A549 (cell line): ENCODE measurements at regions not wholly inside any gene's neighbourhood (a gene's known extent, or its start where the extent isn't known, plus 50 kb on each side); places are given as distances from the start of the nearest gene placed in this dataset.

ENCODE experiments used
- ATAC-seq, 2 experiments: fragments of 200-7000 bp in 1 of 2; fragments of >200 bp in 1 of 2; cut with Nextera tagmentation in 1 of 2; cut with Tn5 transposase in 1 of 2; 3 replicates each; pipeline versions ENCODE4 v1.8.0 to v1.9.1; 2018 to 2020; ENCODE audit warnings: mild to moderate bottlenecking in 1 of 2, moderate library complexity in 1 of 2
- CTCF ChIA-PET: fragments of 300-600 bp; sonication (Branson Sonifier 250); formaldehyde crosslinking; extraction: SDS; loops from one replicate; lab custom pipeline; 2021; ENCODE audit warnings: antibody characterized with exemption, inconsistent platforms; lab: Yijun Ruan, JAX
- POLR2A ChIA-PET: fragments of 350-600 bp; formaldehyde crosslinking; extraction: SDS; loops from one replicate; lab custom pipeline; 2021; ENCODE audit warnings: antibody characterized with exemption, inconsistent platforms; lab: Yijun Ruan, JAX
- DNase-seq, 2 experiments: peaks; one replicate each; pipeline versions ENCODE4 v3.0.0 to v3.0.0-alpha.2; 2011 to 2016; ENCODE audit warnings: low read depth in 1 of 2, low spot score in 1 of 2
- FAIRE-seq: peaks from 2 replicates; lab custom pipeline; 2011; peaks lifted over from hg19 to GRCh38; lab: Jason Lieb, UNC
- H3K27ac ChIP-seq, 2 experiments: fragments of >200 bp; sonication (Bioruptor Twin); formaldehyde crosslinking; 3 replicates each; pipeline ENCODE4 v1.5.1; 2016 to 2017
- H3K4me1 ChIP-seq: fragments of >200 bp; sonication (Bioruptor Twin); formaldehyde crosslinking; 3 replicates; pipeline ENCODE4 v1.6.1; 2016
- H3K4me2 ChIP-seq: fragments of >200 bp; sonication (Bioruptor Twin); formaldehyde crosslinking; 3 replicates; pipeline ENCODE4 v1.6.1; 2016
- H3K4me3 ChIP-seq: fragments of >200 bp; sonication (Bioruptor Twin); formaldehyde crosslinking; 3 replicates; pipeline ENCODE4 v1.5.1; 2016
- H3K9me3 ChIP-seq: fragments of >200 bp; sonication (Bioruptor Twin); formaldehyde crosslinking; 3 replicates; pipeline ENCODE4 v1.6.1; 2016
- CBX8 ChIP-seq: fragments of 200-600 bp; sonication (generic); IDR thresholded peaks from 2 replicates; pipeline ENCODE4 v1.6.1; 2016
- CEBPB ChIP-seq, 2 experiments: fragments of >200 bp in 1 of 2; sonication (Bioruptor Twin) in 1 of 2; formaldehyde crosslinking in 1 of 2; IDR thresholded peaks; 2 replicates each; pipeline ENCODE4 v1.6.1; 2012 to 2016
- CHD2 ChIP-seq: fragments of 150-350 bp; IDR thresholded peaks from 2 replicates; pipeline ENCODE4 v1.6.1; 2014; ENCODE audit warnings: low read length; ENCODE audit not compliant: partially characterized antibody
- FOSL2 ChIP-seq, 2 experiments: fragments of 450-650 bp in 1 of 2; fragments of >200 bp in 1 of 2; sonication (Bioruptor Twin) in 1 of 2; formaldehyde crosslinking; IDR thresholded peaks; 2 replicates each; pipeline versions ENCODE4 v1.5.0 to v1.6.1; 2016 to 2020; ENCODE audit warnings: mild to moderate bottlenecking in 1 of 2, moderate library complexity in 1 of 2
- HDAC2 ChIP-seq: fragments of 200-600 bp; sonication (generic); IDR thresholded peaks from 2 replicates; pipeline ENCODE4 v1.6.1; 2016
- JUNB ChIP-seq: fragments of >200 bp; sonication (Bioruptor Twin); formaldehyde crosslinking; IDR thresholded peaks from 2 replicates; pipeline ENCODE4 v1.6.1; 2016
- KDM1A ChIP-seq: fragments of 200-600 bp; sonication (generic); IDR thresholded peaks from 2 replicates; pipeline ENCODE4 v1.6.1; 2016; ENCODE audit warnings: low read depth, mild to moderate bottlenecking
- MAZ ChIP-seq: fragments of 150-350 bp; IDR thresholded peaks from 2 replicates; pipeline ENCODE4 v1.6.1; 2014; ENCODE audit warnings: antibody characterized with exemption, low read depth, low read length, borderline replicate concordance
- PHF8 ChIP-seq: fragments of 200-600 bp; sonication (generic); IDR thresholded peaks from 2 replicates; pipeline ENCODE4 v1.6.1; 2016; ENCODE audit warnings: low read depth, mild to moderate bottlenecking, antibody characterized with exemption, moderate library complexity, borderline replicate concordance
- RFX5 ChIP-seq: fragments of 450-650 bp; IDR thresholded peaks from 2 replicates; pipeline ENCODE4 v1.7.1; 2014; ENCODE audit warnings: antibody characterized with exemption, mild to moderate bottlenecking, moderate library complexity
- TFCP2L1 ChIP-seq: fragments of 250-450 bp; sonication (Bioruptor Pico); IDR thresholded peaks from 2 replicates; pipeline ENCODE4 v1.5.0; 2021; ENCODE audit warnings: mild to moderate bottlenecking
- ZNF302 ChIP-seq: fragments of 250-450 bp; sonication (Bioruptor Pico); IDR thresholded peaks from 2 replicates; pipeline ENCODE4 v1.9.0; 2021; ENCODE audit warnings: inconsistent platforms, mild to moderate bottlenecking, moderate library complexity
- WGBS: methylation state at CpG from one replicate; pipeline ENCODE4 v1.1.6; 2017; ENCODE audit errors: missing lambda C conversion rate; 5-methylcytosine and 5-hydroxymethylcytosine counted together
- TF ChIP-seq, protein P1 (sequence below): fragments of >200 bp; sonication (Bioruptor Twin); formaldehyde crosslinking; IDR thresholded peaks from 3 replicates; pipeline ENCODE4 v1.5.1; 2016
- TF ChIP-seq, protein P2 (sequence below): fragments of 450-650 bp; IDR thresholded peaks from 2 replicates; pipeline ENCODE4 v1.6.1; 2014; ENCODE audit warnings: antibody characterized with exemption
- TF ChIP-seq, protein P3 (sequence below): fragments of >200 bp; sonication (Bioruptor Twin); formaldehyde crosslinking; IDR thresholded peaks from 3 replicates; pipeline ENCODE4 v1.6.1; 2016
- TF ChIP-seq, protein P4 (sequence below): fragments of 200-600 bp; sonication (generic); IDR thresholded peaks from 2 replicates; pipeline ENCODE4 v1.6.1; 2016; ENCODE audit warnings: antibody characterized with exemption, mild to moderate bottlenecking, moderate library complexity

DNA sequence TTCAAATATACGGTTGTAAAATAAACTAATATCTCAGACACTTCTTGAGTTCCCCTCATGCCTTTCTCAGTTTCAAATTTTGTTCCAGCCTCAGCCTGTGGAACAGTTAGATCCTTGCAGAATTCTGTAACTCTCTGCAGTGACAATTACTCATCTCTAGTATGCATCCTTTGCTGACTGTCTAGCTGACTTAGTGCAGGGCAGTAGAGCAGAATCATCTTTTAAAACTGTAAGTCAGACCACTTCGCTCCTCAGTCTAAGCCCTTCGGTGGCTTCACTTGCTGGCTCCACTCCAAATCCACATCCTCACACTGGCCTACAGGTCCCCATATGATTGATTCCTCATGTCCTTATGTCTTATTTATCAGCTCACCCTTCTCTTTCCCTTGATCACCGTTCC lies 164.1 kb upstream of the ZSWIM2 start (continued):
- TF ChIP-seq, protein P1, sequence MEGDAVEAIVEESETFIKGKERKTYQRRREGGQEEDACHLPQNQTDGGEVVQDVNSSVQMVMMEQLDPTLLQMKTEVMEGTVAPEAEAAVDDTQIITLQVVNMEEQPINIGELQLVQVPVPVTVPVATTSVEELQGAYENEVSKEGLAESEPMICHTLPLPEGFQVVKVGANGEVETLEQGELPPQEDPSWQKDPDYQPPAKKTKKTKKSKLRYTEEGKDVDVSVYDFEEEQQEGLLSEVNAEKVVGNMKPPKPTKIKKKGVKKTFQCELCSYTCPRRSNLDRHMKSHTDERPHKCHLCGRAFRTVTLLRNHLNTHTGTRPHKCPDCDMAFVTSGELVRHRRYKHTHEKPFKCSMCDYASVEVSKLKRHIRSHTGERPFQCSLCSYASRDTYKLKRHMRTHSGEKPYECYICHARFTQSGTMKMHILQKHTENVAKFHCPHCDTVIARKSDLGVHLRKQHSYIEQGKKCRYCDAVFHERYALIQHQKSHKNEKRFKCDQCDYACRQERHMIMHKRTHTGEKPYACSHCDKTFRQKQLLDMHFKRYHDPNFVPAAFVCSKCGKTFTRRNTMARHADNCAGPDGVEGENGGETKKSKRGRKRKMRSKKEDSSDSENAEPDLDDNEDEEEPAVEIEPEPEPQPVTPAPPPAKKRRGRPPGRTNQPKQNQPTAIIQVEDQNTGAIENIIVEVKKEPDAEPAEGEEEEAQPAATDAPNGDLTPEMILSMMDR, result no peak
- TF ChIP-seq CBX8, result no peak
- no peak for TF ChIP-seq HDAC2
- no peak for TF ChIP-seq RFX5
- TF ChIP-seq, protein P2, sequence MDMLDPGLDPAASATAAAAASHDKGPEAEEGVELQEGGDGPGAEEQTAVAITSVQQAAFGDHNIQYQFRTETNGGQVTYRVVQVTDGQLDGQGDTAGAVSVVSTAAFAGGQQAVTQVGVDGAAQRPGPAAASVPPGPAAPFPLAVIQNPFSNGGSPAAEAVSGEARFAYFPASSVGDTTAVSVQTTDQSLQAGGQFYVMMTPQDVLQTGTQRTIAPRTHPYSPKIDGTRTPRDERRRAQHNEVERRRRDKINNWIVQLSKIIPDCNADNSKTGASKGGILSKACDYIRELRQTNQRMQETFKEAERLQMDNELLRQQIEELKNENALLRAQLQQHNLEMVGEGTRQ, result no peak
- no peak for TF ChIP-seq KDM1A

DNA sequence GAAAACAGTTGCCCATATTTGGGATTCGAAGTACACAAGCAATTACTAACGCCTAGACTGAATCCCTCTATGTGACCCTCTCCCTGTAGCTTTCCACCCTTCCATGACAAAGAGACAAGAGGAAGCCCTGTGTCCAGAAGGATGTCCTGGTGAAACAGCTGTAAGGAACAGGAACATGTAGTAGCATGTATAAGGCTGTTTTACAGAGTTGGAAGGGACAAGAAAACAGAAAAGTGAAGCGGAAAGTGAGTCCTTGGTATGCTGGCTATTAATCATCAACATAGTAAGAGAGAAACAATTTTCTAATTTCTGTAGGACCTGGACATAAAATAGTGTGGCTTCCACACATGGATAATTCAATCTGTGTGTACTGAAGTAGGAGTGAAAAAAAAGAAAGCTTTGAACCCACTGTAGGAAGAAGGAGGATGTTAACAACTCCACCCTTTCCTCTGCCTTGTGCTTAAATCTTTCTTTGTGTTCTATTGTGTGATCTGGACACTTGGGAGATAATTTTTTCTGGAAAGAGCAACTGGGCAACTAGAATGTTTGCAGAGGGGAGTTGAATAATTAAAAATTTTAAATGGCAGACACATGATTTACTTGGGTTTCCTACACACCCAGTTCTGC lies 162.3 kb upstream of the ZSWIM2 start:
- Histone ChIP-seq H3K9me3 (no peaks in the 10 kb centered on the region), H3K4me2 (no peak overlapping the region), H3K4me1 (no peaks in the 10 kb centered on the region), H3K4me3 (no peak overlapping the region), H3K27ac (no peak overlapping the region)
- ATAC-seq (no peak), FAIRE-seq (no peak), DNase-seq (no peak)
- 57% methylated on average over 3 of the region's 3 CpGs for WGBS
- TF ChIP-seq FOSL2 (IDR thresholded peaks at IDR 0.05) (no peak), FOSL2 (CRISPR knock-in tag; IDR thresholded peaks at IDR 0.05) (no peak), HDAC2 (no peak), JUNB (no peak), CHD2 (no peak), ZNF302 (CRISPR knock-in tag) (no peak), PHF8 (no peak), CEBPB (IDR thresholded peaks at IDR 0.05) (no peak), TFCP2L1 (CRISPR knock-in tag) (no peak), MAZ (no peak)
- TF ChIP-seq, protein P3, sequence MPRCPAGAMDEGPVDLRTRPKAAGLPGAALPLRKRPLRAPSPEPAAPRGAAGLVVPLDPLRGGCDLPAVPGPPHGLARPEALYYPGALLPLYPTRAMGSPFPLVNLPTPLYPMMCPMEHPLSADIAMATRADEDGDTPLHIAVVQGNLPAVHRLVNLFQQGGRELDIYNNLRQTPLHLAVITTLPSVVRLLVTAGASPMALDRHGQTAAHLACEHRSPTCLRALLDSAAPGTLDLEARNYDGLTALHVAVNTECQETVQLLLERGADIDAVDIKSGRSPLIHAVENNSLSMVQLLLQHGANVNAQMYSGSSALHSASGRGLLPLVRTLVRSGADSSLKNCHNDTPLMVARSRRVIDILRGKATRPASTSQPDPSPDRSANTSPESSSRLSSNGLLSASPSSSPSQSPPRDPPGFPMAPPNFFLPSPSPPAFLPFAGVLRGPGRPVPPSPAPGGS, result no peak
- TF ChIP-seq, protein P4, sequence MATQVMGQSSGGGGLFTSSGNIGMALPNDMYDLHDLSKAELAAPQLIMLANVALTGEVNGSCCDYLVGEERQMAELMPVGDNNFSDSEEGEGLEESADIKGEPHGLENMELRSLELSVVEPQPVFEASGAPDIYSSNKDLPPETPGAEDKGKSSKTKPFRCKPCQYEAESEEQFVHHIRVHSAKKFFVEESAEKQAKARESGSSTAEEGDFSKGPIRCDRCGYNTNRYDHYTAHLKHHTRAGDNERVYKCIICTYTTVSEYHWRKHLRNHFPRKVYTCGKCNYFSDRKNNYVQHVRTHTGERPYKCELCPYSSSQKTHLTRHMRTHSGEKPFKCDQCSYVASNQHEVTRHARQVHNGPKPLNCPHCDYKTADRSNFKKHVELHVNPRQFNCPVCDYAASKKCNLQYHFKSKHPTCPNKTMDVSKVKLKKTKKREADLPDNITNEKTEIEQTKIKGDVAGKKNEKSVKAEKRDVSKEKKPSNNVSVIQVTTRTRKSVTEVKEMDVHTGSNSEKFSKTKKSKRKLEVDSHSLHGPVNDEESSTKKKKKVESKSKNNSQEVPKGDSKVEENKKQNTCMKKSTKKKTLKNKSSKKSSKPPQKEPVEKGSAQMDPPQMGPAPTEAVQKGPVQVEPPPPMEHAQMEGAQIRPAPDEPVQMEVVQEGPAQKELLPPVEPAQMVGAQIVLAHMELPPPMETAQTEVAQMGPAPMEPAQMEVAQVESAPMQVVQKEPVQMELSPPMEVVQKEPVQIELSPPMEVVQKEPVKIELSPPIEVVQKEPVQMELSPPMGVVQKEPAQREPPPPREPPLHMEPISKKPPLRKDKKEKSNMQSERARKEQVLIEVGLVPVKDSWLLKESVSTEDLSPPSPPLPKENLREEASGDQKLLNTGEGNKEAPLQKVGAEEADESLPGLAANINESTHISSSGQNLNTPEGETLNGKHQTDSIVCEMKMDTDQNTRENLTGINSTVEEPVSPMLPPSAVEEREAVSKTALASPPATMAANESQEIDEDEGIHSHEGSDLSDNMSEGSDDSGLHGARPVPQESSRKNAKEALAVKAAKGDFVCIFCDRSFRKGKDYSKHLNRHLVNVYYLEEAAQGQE, result no peak
- ChIA-PET CTCF (interaction anchor here (0.8 kb wide), 1 partner anchor 129 kb away, joined by 3 read pairs; no protein-coding TSS in a partner anchor), POLR2A (no interaction called here)
